Spleen (tissue), 7 donors: ENCODE measurements at regions not wholly inside any gene's neighbourhood (a gene's known extent, or its start where the extent isn't known, plus 50 kb on each side); places are given as distances from the start of the nearest gene placed in this dataset.

ENCODE experiments used
- CTCF ChIP-seq, 11 experiments: fragments of 200-600 bp in 7 of 11; fragments of 450-650 bp in 4 of 11; sonication (generic) in 4 of 11; IDR thresholded peaks in 8 of 11; conservative IDR thresholded peaks in 3 of 11; 1 replicate in 7 of 11; 2 replicates in 4 of 11; pipeline versions ENCODE4 v1.4.0 to v1.8.0; 2016 to 2021; ENCODE audit warnings: antibody characterized with exemption in 11 of 11, inconsistent platforms in 4 of 11, mild to moderate bottlenecking in 1 of 11
- POLR2A ChIP-seq, 3 donors: fragments of 450-650 bp; IDR thresholded peaks; one replicate each; pipeline ENCODE4 v1.5.1; 2017; ENCODE audit warnings: antibody characterized with exemption in 3 of 3, mild to moderate bottlenecking in 1 of 3
- donor health status: DM: no; HTN: no; CAD: no; lungs with moderate emphysema.
- donor health status: DM: no; HTN: no; CAD: no.
- donor health status: DM: no; HTN: no; CAD: no.

GRCh38 chr14:97066068-97066899, 269.1 kb downstream of the VRK1 start:
- no peak for TF ChIP-seq CTCF (IDR thresholded peaks at IDR 0.05 in 8 of 11, conservative IDR thresholded peaks at IDR 0.05 in 3 of 11)
- TF ChIP-seq POLR2A (IDR thresholded peaks at IDR 0.05), result no peak
